ENCODE measurements at regions not wholly inside any gene's neighbourhood (a gene's known extent, or its start where the extent isn't known, plus 50 kb on each side); places are given as distances from the start of the nearest gene placed in this dataset.

DNA sequence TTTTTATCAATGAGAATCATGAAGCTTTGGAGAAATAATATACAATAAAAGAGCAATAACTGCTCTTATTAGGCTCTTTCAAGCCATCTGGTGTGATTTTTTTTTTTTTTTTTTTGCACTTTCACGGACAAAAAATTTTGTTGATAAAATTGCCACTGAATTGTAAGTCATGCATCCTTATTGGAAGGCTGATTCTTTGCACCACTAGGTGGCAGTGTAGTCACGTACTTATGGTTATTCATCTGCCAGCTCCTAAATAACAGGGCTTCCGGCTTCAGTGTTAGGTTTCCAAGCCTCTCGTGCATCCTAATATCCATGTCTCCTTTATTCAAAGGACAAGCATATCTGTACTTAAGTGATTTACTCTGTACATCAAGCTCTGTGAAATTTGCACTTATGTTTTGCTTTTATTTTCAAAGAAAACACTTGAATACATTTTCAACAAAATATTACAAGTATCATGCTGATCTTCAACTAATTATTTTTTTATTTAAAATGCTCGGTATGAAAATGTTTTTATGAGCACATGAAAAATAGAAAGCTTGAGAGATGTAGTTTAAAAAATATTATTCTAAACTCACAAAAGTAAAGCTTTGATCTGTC, 1578.3 kb upstream of the TENM3 start:
- peaks cover 0 to 2% (median 0%) of the 10 kb centered on the region in 3 donors for H3K27me3 Mint-ChIP-seq (ENCODE audit: low read depth in 3 of 3)

DNA sequence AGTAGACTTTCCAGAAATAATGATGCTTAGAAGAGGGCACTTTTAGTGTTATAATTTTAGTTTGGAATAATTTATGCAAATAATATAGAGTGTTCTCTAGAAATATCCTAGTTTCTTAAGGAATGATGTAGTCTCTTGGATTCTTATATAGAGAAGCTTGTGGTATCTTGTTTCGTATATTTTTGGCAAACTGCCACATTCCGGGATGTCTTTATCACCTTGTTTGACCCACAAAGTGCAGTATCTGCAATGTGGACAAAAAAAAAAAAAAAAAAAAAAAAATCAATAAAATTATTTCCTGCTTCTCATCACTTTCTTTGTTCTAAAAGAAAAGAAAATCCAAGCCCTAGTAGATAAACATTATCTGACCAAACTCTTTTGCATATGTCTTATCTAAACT, 1577.7 kb upstream of the TENM3 start:
- TF ChIP-seq, protein P1, sequence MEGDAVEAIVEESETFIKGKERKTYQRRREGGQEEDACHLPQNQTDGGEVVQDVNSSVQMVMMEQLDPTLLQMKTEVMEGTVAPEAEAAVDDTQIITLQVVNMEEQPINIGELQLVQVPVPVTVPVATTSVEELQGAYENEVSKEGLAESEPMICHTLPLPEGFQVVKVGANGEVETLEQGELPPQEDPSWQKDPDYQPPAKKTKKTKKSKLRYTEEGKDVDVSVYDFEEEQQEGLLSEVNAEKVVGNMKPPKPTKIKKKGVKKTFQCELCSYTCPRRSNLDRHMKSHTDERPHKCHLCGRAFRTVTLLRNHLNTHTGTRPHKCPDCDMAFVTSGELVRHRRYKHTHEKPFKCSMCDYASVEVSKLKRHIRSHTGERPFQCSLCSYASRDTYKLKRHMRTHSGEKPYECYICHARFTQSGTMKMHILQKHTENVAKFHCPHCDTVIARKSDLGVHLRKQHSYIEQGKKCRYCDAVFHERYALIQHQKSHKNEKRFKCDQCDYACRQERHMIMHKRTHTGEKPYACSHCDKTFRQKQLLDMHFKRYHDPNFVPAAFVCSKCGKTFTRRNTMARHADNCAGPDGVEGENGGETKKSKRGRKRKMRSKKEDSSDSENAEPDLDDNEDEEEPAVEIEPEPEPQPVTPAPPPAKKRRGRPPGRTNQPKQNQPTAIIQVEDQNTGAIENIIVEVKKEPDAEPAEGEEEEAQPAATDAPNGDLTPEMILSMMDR (IDR thresholded peaks at IDR 0.05) = no peak
- no CpG with 5 or more reads among the region's 2 CpGs for WGBS (ENCODE audit: insufficient coverage)
- no peaks in the 10 kb centered on the region for H3K4me1 Mint-ChIP-seq
- no peaks in the 10 kb centered on the region for H3K36me3 ChIP-seq (replicated peaks in 1 of 2; ENCODE audit: control insufficient read depth in 1 of 2, insufficient read depth in 2 of 2, low read length in 2 of 2)
- peaks cover 0 to 2% (median 0%) of the 10 kb centered on the region in 3 donors for H3K27me3 Mint-ChIP-seq (ENCODE audit: low read depth in 3 of 3)
- H3K9ac ChIP-seq (ENCODE audit: insufficient read depth, low read length, poor library complexity, severe bottlenecking) = no peak overlapping the region
- H3K4me3 Mint-ChIP-seq = no peak overlapping the region
- H3K4me2 ChIP-seq (replicated peaks; ENCODE audit: extremely low read depth, low read length, poor library complexity, severe bottlenecking) = no peak overlapping the region
- no peak overlapping the region for H2AFZ ChIP-seq (ENCODE audit: insufficient read depth, low read depth, low read length, poor library complexity, severe bottlenecking)
- H3K27ac Mint-ChIP-seq = no peak overlapping the region
- no peaks in the 10 kb centered on the region for H3K79me2 ChIP-seq (ENCODE audit: insufficient read depth, low read length)
- no peak for DNase-seq
- H3K27ac ChIP-seq (ENCODE audit: low read depth in 1 of 2, low read length in 2 of 2) = no peak overlapping the region
- intact Hi-C loops (cut with micrococcal nuclease) = loop anchor here in 1 of 2 donors (10.0 kb wide), 1 partner anchor 859 kb away; no protein-coding TSS in a partner anchor
- no peaks in the 10 kb centered on the region for H4K20me1 ChIP-seq (ENCODE audit: insufficient read depth, low read length)
- no peaks in the 10 kb centered on the region for H3K36me3 Mint-ChIP-seq
- no peaks in the 10 kb centered on the region for H3K9me3 ChIP-seq (replicated peaks in 1 of 2; ENCODE audit: control insufficient read depth in 1 of 2, insufficient read depth in 1 of 2, low read length in 2 of 2)
- H3K9me3 Mint-ChIP-seq = no peaks in the 10 kb centered on the region
- H3K4me1 ChIP-seq (ENCODE audit: control insufficient read depth in 1 of 2, insufficient read depth in 2 of 2, low read length in 2 of 2) = no peaks in the 10 kb centered on the region
- no peak overlapping the region for H3K4me3 ChIP-seq (replicated peaks in 1 of 3; ENCODE audit: low read depth in 2 of 3, low read length in 3 of 3)
- H3K27me3 ChIP-seq (ENCODE audit: control insufficient read depth in 2 of 2, insufficient read depth in 2 of 2, low read length in 2 of 2) = no peaks in the 10 kb centered on the region

More for the DNA sequence above, 1578.3 kb upstream of the TENM3 start:
- Mint-ChIP-seq H3K4me3 (no peak overlapping the region), H3K27ac (no peak overlapping the region), H3K36me3 (no peaks in the 10 kb centered on the region), H3K9me3 (no peaks in the 10 kb centered on the region), H3K4me1 (no peaks in the 10 kb centered on the region)
- WGBS (ENCODE audit: insufficient coverage) = 0% methylated on average over 1 of the region's 5 CpGs
- TF ChIP-seq, protein P1 (IDR thresholded peaks at IDR 0.05) = peak; percentile 83
- Histone ChIP-seq H3K27me3 (ENCODE audit: control insufficient read depth in 2 of 2, insufficient read depth in 2 of 2, low read length in 2 of 2) (no peaks in the 10 kb centered on the region), H3K4me1 (ENCODE audit: control insufficient read depth in 1 of 2, insufficient read depth in 2 of 2, low read length in 2 of 2) (no peaks in the 10 kb centered on the region), H3K4me3 (replicated peaks in 1 of 3; ENCODE audit: low read depth in 2 of 3, low read length in 3 of 3) (no peak overlapping the region), H3K9me3 (replicated peaks in 1 of 2; ENCODE audit: control insufficient read depth in 1 of 2, insufficient read depth in 1 of 2, low read length in 2 of 2) (no peaks in the 10 kb centered on the region), H3K79me2 (ENCODE audit: insufficient read depth, low read length) (no peaks in the 10 kb centered on the region), H2AFZ (ENCODE audit: insufficient read depth, low read depth, low read length, poor library complexity, severe bottlenecking) (no peak overlapping the region), H3K4me2 (replicated peaks; ENCODE audit: extremely low read depth, low read length, poor library complexity, severe bottlenecking) (no peak overlapping the region), H3K27ac (ENCODE audit: low read depth in 1 of 2, low read length in 2 of 2) (no peak overlapping the region), H3K9ac (ENCODE audit: insufficient read depth, low read length, poor library complexity, severe bottlenecking) (no peak overlapping the region), H3K36me3 (replicated peaks in 1 of 2; ENCODE audit: control insufficient read depth in 1 of 2, insufficient read depth in 2 of 2, low read length in 2 of 2) (no peaks in the 10 kb centered on the region), H4K20me1 (ENCODE audit: insufficient read depth, low read length) (no peaks in the 10 kb centered on the region)
- intact Hi-C loops (cut with micrococcal nuclease) = loop anchor here in 1 of 2 donors (10.0 kb wide), 1 partner anchor 860 kb away; no protein-coding TSS in a partner anchor
- DNase-seq = peak; percentile 37 to 71 (median 58)

All from CD14-positive monocyte (primary cell).